ENCODE measurements at regions not wholly inside any gene's neighbourhood (a gene's known extent, or its start where the extent isn't known, plus 50 kb on each side); places are given as distances from the start of the nearest gene placed in this dataset.
A peak's percentile ranks its signal among the peaks of the same experiment; 100 is the strongest.

GRCh38 chr4:57369446-57369845 is 259.3 kb upstream of the IGFBP7 start:
- no peak for DNase-seq (ENCODE audit: low spot score)

GRCh38 chr4:57364255-57364654 is 254.1 kb upstream of the IGFBP7 start:
- no peaks in the 10 kb centered on the region for H3K36me3 ChIP-seq
- no peak for ATAC-seq (ENCODE audit: insufficient number of reproducible peaks, low FRiP score, low read depth)
- no peak overlapping the region for H3K4me3 ChIP-seq
- TF ChIP-seq CTCF (IDR thresholded peaks at IDR 0.05), result no peak
- no peak overlapping the region for H3K27ac ChIP-seq
- H3K4me1 ChIP-seq (ENCODE audit: control insufficient read depth in 1 of 2, low read depth in 2 of 2), result no peaks in the 10 kb centered on the region
- H3K27me3 ChIP-seq (replicated peaks; ENCODE audit: insufficient read depth), result no peaks in the 10 kb centered on the region
- DNase-seq (ENCODE audit: low spot score), result no peak
- H3K9me3 ChIP-seq, result no peaks in the 10 kb centered on the region

More at GRCh38 chr4:57369446-57369845, 259.3 kb upstream of the IGFBP7 start:
- Histone ChIP-seq H3K27ac (no peak overlapping the region), H3K36me3 (no peaks in the 10 kb centered on the region), H3K9me3 (no peaks in the 10 kb centered on the region), H3K4me1 (ENCODE audit: control insufficient read depth in 1 of 2, low read depth in 2 of 2) (no peaks in the 10 kb centered on the region), H3K27me3 (replicated peaks; ENCODE audit: insufficient read depth) (no peaks in the 10 kb centered on the region), H3K4me3 (no peak overlapping the region)
- ATAC-seq (ENCODE audit: insufficient number of reproducible peaks, low FRiP score, low read depth), result no peak
- TF ChIP-seq CTCF (IDR thresholded peaks at IDR 0.05), result no peak

- no peak for TF ChIP-seq CTCF (IDR thresholded peaks at IDR 0.05)
- ATAC-seq (ENCODE audit: insufficient number of reproducible peaks, low FRiP score, low read depth) (no peak), DNase-seq (ENCODE audit: low spot score) (no peak)
- no peaks in the 10 kb centered on the region for H3K36me3 ChIP-seq
- no peaks in the 10 kb centered on the region for H3K9me3 ChIP-seq
- no peaks in the 10 kb centered on the region for H3K4me1 ChIP-seq (ENCODE audit: control insufficient read depth in 1 of 2, low read depth in 2 of 2)
- H3K27ac ChIP-seq, result peak overlapping the region in 1 of 2 donors; percentile 10
- H3K4me3 ChIP-seq, result peak overlapping the region; percentile 32
- no peaks in the 10 kb centered on the region for H3K27me3 ChIP-seq (replicated peaks; ENCODE audit: insufficient read depth)
Measured at GRCh38 chr4:57363346-57363745, 253.2 kb upstream of the IGFBP7 start.

- H3K4me3 ChIP-seq, result no peak overlapping the region
- no peak overlapping the region for H3K27ac ChIP-seq
Measured at GRCh38 chr4:57360681-57361080, 250.5 kb upstream of the IGFBP7 start.

GRCh38 chr4:57355101-57355665 is 245.0 kb upstream of the IGFBP7 start:
- Histone ChIP-seq H3K4me1 (ENCODE audit: control insufficient read depth in 1 of 2, low read depth in 2 of 2) (no peaks in the 10 kb centered on the region), H3K36me3 (no peaks in the 10 kb centered on the region), H3K9me3 (no peaks in the 10 kb centered on the region), H3K27me3 (replicated peaks; ENCODE audit: insufficient read depth) (no peaks in the 10 kb centered on the region), H3K27ac (no peak overlapping the region), H3K4me3 (no peak overlapping the region)
- no peak for TF ChIP-seq CTCF (IDR thresholded peaks at IDR 0.05)
- no peak for ATAC-seq (ENCODE audit: insufficient number of reproducible peaks, low FRiP score, low read depth)
- no peak for DNase-seq (ENCODE audit: low spot score)

More at GRCh38 chr4:57360681-57361080, 250.5 kb upstream of the IGFBP7 start:
- DNase-seq (ENCODE audit: low spot score) (no peak), ATAC-seq (ENCODE audit: insufficient number of reproducible peaks, low FRiP score, low read depth) (no peak)
- H3K4me1 ChIP-seq (ENCODE audit: control insufficient read depth in 1 of 2, low read depth in 2 of 2), result no peaks in the 10 kb centered on the region
- no peaks in the 10 kb centered on the region for H3K27me3 ChIP-seq (replicated peaks; ENCODE audit: insufficient read depth)
- no peaks in the 10 kb centered on the region for H3K9me3 ChIP-seq
- H3K36me3 ChIP-seq, result no peaks in the 10 kb centered on the region
- TF ChIP-seq CTCF (IDR thresholded peaks at IDR 0.05), result no peak

Measured in thoracic aorta (tissue), 2 donors.